Hematopoietic multipotent progenitor cell (in vitro differentiated cells): ENCODE measurements at regions not wholly inside any gene's neighbourhood (a gene's known extent, or its start where the extent isn't known, plus 50 kb on each side); places are given as distances from the start of the nearest gene placed in this dataset.

Experiments
- DNase-seq, 3 donors: peaks; one replicate each; pipeline ENCODE4 v3.0.0-alpha.2; 2011 to 2015; ENCODE audit warnings: low read depth in 2 of 3, low spot score in 2 of 3

- DNase-seq, result no peak
Observed at GRCh38 chr5:124401476-124402143, 344.8 kb downstream of the ZNF608 start.

GRCh38 chr5:124399426-124399961 is 346.9 kb downstream of the ZNF608 start:
- no peak for DNase-seq

- no peak for DNase-seq
Observed at GRCh38 chr5:124398460-124398859, 348.0 kb downstream of the ZNF608 start.

GRCh38 chr5:124397317-124397716 is 349.1 kb downstream of the ZNF608 start:
- DNase-seq, result no peak

GRCh38 chr5:124395926-124396325 is 350.5 kb downstream of the ZNF608 start:
- no peak for DNase-seq

GRCh38 chr5:124395287-124395686 is 351.2 kb downstream of the ZNF608 start:
- no peak for DNase-seq

- DNase-seq, result no peak
Observed at GRCh38 chr5:124394700-124395245, 351.7 kb downstream of the ZNF608 start.

- no peak for DNase-seq
Observed at GRCh38 chr5:124393584-124394379, 352.7 kb downstream of the ZNF608 start.

- DNase-seq, result no peak
Observed at GRCh38 chr5:124383693-124384092, 362.7 kb downstream of the ZNF608 start.

GRCh38 chr5:124377386-124377785 is 369.1 kb downstream of the ZNF608 start:
- no peak for DNase-seq

GRCh38 chr5:124373883-124374282 is 372.6 kb downstream of the ZNF608 start:
- no peak for DNase-seq

GRCh38 chr5:124372457-124372856 is 374.0 kb downstream of the ZNF608 start:
- no peak for DNase-seq

GRCh38 chr5:124371111-124371706 is 375.2 kb downstream of the ZNF608 start:
- no peak for DNase-seq

GRCh38 chr5:124370601-124371000 is 375.8 kb downstream of the ZNF608 start:
- DNase-seq, result no peak

- DNase-seq, result no peak
Observed at GRCh38 chr5:124365361-124365801, 381.1 kb downstream of the ZNF608 start.

- peak in 1 of 3 donors; percentile 2 for DNase-seq
Observed at GRCh38 chr5:124355928-124356327, 390.5 kb downstream of the ZNF608 start.

GRCh38 chr5:124353016-124353415 is 393.4 kb downstream of the ZNF608 start:
- no peak for DNase-seq

GRCh38 chr5:124352312-124352711 is 394.1 kb downstream of the ZNF608 start:
- peak in 1 of 3 donors; percentile 21 for DNase-seq

GRCh38 chr5:124349931-124350330 is 396.5 kb downstream of the ZNF608 start:
- DNase-seq, result no peak

GRCh38 chr5:124343451-124343867 is 403.0 kb downstream of the ZNF608 start:
- peak in 1 of 3 donors; percentile 7 for DNase-seq

- no peak for DNase-seq
Observed at GRCh38 chr5:124342986-124343385, 403.5 kb downstream of the ZNF608 start.
